Fibroblast of skin of scalp (primary cell): ENCODE measurements at regions not wholly inside any gene's neighbourhood (a gene's known extent, or its start where the extent isn't known, plus 50 kb on each side); places are given as distances from the start of the nearest gene placed in this dataset.
"Not testable (repeated sequence)": the region's sequence is repeated elsewhere in the genome, so short reads cannot be mapped to it uniquely, and the experiment has no call there.

Source experiments
- DNase-seq: peaks from one replicate; pipeline ENCODE4 v3.0.0-alpha.2; 2013

- not testable (repeated sequence) for DNase-seq
These were observed 94.1 kb upstream of the NOTCH2NLA start for GRCh38 chr1:146322893-146323292.

GRCh38 chr1:146318715-146319114 lies 89.9 kb upstream of the NOTCH2NLA start:
- not testable (repeated sequence) for DNase-seq

GRCh38 chr1:146317785-146318184 lies 89.0 kb upstream of the NOTCH2NLA start:
- not testable (repeated sequence) for DNase-seq

DNA sequence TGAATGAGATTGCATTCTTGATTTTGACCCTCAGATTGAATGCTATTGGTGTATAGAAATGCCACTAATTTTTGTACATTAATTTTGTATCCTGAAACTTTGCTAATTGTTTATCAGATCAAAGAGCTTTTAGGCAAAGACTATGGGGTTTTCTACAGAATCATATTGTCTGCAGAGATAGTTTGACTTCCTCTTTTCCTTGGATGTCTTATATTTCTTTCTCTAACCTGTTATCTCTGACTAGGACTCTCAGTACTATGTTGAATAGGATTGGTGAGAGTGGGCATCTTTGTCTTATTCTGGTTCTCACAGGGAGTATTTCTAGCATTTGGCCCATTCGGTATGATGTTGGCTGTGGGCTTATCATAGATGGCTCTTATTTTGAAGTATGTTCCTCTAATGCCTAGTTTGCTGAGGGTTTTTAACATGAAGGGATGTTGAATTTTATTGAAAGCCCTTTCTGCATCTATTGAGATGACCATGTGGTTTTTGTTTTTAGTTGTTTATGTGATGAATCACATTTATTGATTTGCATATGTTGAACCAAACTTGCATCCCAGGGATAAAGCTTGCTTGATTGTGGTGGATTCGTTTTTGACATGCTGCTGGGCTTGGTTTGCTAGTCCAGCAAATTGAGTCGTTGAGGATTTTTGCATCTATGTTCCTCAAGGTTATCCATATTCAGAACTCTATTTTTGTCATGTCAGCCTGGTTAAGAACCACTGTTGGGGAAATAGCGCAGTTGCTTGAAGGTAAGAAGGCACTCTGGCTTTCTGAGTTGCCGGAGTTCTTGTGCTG lies 85.8 kb upstream of the NOTCH2NLA start:
- DNase-seq, result not testable (repeated sequence)

DNA sequence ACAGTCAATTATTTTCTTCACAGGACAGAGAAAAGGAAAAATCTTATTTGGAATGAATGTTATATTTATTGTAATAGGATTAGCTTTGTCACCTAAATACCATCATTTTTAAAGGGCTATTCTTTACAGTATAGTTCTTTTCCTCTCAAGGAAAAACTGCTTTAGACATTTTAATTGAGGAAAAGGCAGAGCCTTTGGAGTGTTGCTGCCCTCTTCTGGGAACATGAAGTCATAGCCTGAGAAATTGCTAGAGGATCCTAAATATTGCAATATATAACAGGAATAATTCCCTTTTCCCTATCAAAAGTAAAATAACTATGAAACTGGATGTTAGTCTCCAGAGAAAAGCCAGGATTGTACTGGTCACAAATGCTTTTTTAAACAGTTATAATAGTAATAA lies 81.8 kb upstream of the NOTCH2NLA start:
- not testable (repeated sequence) for DNase-seq

DNA sequence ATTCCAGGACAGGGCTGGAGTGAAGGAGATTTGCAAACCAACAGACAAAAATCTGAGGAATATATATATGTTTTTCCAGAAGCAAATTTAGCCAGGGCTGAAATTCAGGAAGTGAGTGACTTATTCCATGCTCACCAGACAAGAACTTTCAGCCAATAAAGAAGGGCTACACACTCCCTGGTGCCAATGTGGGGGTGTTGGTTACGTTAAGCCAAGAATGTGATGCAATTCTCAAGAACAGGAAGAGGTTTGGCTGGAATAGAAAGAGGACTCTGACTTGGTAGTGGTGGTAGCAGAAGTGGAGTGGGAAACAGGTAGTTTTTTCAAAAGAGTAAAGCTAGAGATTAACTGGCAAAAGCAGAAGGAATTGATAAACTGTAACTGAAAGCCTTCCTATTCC lies 80.6 kb upstream of the NOTCH2NLA start:
- DNase-seq, result not testable (repeated sequence)

DNA sequence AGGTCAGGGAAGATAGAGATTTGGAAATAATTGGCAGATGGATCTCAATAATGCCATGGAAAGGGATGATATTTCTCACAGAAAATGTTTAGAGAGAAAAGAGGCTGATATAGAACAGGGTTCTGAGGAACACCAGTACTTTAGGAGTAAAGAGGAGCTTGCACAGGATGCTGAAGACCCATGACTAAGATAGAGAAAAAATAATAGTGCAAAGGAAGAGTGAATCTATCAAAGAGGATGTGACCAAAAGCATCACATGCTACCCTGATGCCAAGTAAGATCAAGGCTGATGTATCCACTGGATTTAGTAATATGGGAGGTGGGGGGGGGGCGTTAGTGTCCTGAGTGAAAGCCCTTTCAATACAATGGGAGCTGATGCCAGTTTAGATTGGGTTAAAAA lies 80.1 kb upstream of the NOTCH2NLA start:
- not testable (repeated sequence) for DNase-seq

- not testable (repeated sequence) for DNase-seq
These were observed 79.3 kb upstream of the NOTCH2NLA start for GRCh38 chr1:146308152-146308551.

DNA sequence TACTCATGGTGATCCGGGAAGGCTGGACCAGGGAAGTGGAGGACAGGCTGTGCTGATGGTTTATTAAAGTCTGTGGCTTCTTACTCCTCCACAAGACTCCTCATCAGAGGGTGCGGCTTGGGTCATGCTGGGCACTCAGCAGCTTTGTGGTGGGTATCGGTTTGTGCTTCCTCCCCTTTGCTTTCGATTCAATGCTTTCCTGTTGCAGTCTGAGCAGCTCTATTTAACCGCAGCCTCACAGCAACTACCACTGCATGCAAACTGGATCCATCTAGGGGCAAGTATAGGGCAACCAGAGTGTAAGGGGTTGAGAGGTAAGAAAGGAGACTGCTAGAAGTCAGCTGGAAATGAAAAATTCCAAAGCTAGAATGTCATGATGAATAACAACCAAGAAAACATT lies 78.8 kb upstream of the NOTCH2NLA start:
- not testable (repeated sequence) for DNase-seq

DNA sequence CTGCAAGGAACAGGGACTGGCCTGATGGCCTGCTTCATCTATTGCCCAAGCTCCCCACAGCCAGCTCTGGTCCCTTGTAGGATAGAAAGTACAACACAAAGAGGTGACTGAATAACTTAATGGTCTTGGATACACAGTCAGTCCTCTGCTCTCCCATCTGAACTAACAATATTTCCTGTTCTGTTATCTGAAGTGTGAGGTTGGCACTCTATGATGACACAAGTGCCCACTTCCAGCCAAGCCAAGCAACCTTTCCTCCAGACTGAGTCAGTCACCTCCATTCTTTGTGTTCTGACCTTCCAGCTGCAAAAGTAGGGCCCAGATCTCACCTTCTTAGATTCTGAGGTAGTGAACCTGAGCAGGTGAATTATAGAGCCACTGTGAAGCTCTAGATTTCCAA lies 77.8 kb upstream of the NOTCH2NLA start:
- not testable (repeated sequence) for DNase-seq

- not testable (repeated sequence) for DNase-seq
These were observed 76.6 kb upstream of the NOTCH2NLA start for GRCh38 chr1:146305442-146305841.

DNA sequence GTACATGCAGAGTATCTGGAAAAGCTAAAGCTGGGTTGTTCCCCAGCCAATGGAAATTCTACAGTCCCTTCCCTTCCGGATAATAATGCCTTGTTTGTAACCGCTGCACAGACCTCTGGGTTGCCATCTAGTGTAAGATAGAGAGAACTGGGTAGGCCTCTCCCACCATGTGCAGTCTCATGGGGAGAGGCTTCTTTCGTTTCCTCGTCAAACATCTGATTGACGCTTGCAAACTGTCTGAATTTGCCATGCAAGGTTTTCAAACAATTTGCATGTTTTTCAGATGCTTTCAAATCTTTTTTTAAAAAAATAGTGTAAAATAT lies 69.7 kb upstream of the NOTCH2NLA start:
- not testable (repeated sequence) for DNase-seq

DNA sequence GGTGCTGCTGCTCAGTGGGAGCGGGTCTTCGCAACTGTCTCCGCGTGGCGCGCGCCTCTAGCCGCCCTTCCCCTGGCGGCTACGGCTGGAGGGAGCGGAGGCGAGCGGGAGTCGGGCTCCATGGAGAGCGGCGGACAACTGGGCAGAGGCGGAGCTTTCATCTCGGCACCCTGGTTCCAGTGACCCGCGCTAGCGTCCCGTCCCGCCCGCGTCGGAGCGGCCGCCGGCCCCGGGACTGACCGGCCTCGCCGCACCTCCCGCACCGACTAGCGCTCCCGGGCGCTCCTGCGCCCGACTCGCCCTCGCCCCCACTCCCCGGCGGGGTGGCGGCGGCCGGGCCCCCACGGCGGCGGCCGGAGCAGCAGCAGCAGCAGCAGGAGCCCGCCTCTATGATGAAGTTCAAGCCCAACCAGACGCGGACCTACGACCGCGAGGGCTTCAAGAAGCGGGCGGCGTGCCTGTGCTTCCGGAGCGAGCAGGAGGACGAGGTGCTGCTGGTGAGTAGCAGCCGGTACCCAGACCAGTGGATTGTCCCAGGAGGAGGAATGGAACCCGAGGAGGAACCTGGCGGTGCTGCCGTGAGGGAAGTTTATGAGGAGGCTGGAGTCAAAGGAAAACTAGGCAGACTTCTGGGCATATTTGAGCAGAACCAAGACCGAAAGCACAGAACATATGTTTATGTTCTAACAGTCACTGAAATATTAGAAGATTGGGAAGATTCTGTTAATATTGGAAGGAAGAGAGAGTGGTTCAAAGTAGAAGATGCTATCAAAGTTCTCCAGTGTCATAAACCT lies 69.2 kb upstream of the NOTCH2NLA start:
- not testable (repeated sequence) for DNase-seq

GRCh38 chr1:146292940-146293936 lies 64.4 kb upstream of the NOTCH2NLA start:
- DNase-seq, result not testable (repeated sequence)

DNA sequence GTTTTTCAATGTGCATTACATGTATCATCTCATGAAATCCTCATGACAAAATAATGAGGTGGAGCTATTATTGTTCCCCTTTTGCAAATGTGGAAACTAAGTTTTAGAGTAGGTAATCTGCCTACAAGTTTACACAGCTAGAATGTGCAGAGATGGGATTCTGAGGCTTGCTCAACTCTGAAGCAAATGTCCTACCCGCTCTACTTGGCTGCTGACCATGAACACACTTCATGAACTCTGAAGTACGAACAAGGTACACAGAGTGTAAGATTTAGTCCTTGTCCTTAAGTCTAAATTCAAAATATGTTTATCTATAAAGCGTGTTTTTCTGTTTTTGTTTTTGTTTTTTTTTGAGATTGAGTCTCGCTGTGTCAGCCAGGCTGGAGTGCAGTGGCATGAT lies 63.6 kb upstream of the NOTCH2NLA start:
- DNase-seq, result not testable (repeated sequence)

DNA sequence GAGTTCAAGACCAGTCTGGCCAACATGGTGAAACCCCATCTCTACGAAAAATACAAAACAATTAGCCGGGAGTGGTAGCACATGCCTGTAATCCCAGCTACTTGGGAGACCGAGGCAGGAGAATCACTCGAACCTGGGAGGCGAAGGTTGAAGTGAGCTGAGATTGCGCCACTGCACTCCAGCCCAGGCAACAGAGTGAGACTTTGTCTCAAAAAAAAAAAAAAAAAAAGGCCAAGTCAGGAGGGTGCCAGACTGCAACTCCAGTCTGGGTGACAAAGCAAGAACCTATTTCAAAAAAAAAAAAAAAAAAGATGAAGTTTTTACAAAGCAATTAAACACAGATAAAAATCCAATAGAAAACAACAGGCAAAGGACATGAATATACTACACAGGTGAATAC lies 59.1 kb upstream of the NOTCH2NLA start:
- not testable (repeated sequence) for DNase-seq

GRCh38 chr1:146284760-146285159 lies 55.9 kb upstream of the NOTCH2NLA start:
- not testable (repeated sequence) for DNase-seq

DNA sequence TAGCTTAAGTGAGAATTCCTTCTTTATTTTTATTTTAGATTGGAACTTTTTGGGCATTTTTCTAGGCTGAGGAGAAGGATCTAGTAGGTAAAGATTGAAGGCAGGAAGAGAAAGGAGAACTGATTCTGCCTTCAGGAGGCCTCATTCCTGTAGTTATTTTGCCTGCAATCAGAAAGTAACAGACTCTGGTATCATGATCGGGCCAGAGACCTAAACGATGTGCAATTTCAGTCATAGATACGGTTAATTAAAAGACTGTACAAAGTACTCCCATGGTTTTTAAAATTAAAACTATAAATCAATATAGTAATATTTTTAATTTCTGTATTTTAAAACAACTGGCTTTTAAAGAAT lies 54.7 kb upstream of the NOTCH2NLA start:
- DNase-seq, result not testable (repeated sequence)

DNA sequence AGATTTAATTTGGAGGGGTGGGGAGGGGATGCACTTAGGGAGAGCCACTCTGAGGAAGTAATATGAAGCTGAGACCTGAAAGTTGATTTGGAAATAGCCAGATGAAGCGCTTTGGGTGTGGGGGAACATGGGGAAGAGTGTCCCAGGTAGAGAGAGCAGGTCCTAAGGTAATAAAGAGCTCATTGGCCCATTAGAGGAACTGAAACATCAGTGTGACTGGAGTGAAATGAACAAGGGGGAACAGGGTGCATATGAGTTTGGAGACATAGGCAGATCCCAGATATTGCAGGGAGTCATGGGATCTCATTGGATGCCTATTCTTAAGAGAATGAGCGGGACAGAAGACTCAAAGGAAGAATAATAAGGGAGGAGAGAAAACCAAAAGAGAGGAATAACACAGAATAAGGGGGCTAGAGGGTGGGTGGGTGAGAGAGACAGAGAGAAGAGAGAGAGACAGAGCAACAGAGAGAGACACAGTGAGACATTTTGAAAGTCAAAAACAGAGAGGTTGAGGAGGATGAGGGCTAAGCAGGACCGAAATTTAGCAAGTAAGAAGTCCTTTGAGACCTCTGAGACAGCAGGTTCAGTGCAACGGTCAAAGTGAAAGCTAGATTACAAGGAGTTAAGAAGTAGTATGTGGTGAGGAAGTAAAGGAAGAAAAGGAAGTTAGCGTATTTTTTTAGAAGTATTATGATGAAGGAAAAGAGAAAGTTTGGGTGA lies 54.1 kb upstream of the NOTCH2NLA start:
- DNase-seq, result not testable (repeated sequence)

DNA sequence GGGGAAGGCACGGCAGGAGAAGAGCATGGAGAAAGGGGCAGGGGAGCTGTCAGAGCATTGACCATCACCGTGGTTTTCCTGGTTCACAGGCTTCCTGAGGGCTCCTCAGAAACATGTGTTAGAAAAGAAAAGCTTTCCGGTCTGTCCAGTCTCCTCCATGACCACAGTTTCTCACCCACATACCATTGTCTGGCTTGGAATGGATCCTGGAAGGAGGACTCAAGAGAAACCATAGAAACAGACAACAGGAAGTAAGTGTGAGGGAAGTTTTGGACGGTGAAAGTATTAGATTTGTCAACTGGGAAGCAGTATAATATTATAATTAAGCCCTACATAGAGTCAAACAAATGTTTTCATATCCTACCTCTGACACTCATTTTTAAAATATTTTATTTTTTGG lies 52.7 kb upstream of the NOTCH2NLA start:
- not testable (repeated sequence) for DNase-seq

GRCh38 chr1:146278758-146279157 lies 49.9 kb upstream of the NOTCH2NLA start:
- not testable (repeated sequence) for DNase-seq
